GM18519 (cell line): ENCODE measurements at regions not wholly inside any gene's neighbourhood (a gene's known extent, or its start where the extent isn't known, plus 50 kb on each side); places are given as distances from the start of the nearest gene placed in this dataset.

Experiments
- ATAC-seq: cut with Tn5 transposase; IDR thresholded peaks from one replicate; pipeline ENCODE4 v1.9.1; 2021; ENCODE audit warnings: mild to moderate bottlenecking, moderate library complexity; ENCODE audit not compliant: unreplicated experiment, low FRiP score

- no peak for ATAC-seq
Measured at GRCh38 chr4:17128268-17128667, 229.8 kb upstream of the LDB2 start.

GRCh38 chr4:17126321-17126966 is 228.0 kb upstream of the LDB2 start:
- no peak for ATAC-seq

GRCh38 chr4:17124767-17125166 is 226.3 kb upstream of the LDB2 start:
- ATAC-seq: no peak

GRCh38 chr4:17120761-17121160 is 222.3 kb upstream of the LDB2 start:
- ATAC-seq: no peak

DNA sequence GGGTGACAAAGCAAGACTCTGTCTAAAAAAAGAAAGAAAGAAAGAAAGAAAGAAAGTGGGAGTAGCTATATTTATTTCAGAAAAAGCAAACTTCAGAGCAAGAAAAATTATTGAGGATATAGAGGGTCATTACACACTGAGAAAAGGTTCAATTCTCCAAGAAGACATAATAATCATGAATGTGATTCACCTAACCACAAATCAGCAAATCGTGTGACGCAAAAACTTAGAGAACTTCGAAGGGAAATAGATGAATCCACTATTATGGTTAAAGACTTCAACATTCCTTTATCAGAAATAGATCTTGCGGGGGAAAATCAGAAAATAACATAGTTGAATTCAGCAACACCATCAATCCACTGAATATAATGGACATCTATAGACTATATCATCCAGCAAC is 219.3 kb upstream of the LDB2 start:
- no peak for ATAC-seq

DNA sequence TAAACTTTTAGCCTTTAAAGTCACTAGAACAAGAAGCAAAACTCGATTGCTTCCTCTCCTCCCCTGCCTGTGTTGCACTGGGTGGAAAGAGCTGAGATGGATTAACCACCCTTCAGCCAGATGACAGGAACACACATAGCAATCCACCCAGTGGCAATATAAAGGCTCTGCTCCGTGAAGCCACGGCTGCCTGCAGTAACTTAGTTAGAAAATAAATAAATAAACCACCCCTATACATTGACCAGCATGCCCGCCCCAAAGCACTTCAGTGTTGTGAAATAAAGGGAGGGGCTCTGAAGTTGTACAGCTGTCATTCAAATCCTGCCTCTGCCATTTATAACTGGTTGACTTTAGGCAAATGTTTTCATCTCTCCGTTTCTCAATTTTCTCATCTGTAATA is 217.1 kb upstream of the LDB2 start:
- no peak for ATAC-seq

- no peak for ATAC-seq
Measured at GRCh38 chr4:17112292-17112659, 213.8 kb upstream of the LDB2 start.

DNA sequence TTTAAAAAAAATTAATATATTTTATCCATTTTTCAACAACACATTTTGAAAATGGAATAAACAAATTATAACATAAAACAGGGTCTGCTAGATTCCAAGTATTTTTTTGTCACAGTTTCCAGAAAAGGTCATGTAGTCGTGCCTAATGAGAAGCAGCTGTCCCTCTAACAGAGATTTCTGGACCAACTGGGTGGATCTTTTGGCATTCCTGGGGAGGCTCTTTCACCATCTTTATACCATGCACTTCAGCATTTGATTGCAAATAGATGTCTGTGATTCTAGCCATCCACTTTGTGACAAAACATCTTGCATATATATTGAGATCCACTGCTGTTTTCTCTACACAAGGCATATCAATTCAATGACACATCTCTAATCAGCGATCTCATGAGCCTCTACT is 210.7 kb upstream of the LDB2 start:
- ATAC-seq: no peak

- ATAC-seq: no peak
Measured at GRCh38 chr4:17103231-17103630, 204.8 kb upstream of the LDB2 start.

DNA sequence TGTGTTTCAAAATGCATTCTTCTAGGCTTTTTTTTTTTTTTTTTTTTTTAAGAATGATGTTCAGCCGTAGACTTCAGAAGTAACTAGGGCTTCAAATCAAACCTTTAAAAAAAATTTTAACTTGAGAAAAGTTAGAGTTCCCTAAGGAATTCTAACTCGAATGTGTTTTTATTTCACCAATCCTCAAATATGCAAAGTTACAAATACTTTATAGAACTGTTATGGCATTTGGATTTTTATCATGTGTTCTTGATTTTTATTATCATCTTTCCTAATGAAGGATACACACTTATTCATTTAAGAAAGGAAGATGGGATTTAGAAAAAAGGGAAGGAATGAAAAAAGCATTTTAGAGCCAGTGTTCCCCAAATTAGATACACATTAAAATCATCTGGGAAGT is 200.6 kb upstream of the LDB2 start:
- no peak for ATAC-seq

DNA sequence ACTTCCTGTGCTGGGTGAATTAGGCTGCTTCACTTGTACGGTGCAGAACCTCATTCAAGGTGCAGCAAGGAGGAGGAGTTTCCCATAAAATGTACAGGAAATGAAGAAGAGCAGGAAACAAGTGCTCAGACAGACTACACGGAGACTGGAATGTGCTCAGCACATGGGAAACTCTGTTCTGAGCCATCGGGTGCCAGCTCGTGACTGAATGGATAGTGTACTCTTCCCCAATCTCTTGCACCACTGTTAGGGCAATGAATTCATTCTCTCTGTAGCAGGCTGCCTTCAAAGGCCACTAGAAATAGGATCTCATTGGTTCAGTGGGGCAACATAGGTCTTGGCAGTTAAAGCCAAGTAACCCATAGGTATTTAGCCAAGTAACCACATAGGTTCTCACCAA is 200.0 kb upstream of the LDB2 start:
- ATAC-seq: no peak

DNA sequence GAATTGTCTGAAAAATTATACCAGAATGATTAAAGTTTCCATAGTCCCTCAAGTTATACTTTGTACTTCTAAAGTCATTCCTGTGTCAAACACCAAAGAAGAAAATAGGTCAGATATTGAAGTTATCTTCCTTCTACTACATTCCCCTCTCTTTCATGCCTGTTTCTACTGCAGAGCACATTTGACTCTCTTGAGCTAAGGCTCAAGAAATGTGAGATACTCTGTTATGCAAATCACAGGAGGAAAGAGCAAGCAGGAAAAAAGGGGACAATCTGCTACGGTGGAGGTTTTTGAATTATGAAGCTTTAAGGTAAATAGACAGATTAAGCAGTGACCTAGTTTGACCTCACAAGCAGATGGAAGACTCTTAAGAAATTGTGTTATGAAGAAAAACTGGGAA is 198.9 kb upstream of the LDB2 start:
- ATAC-seq: no peak

- ATAC-seq: no peak
Measured at GRCh38 chr4:17096692-17097091, 198.2 kb upstream of the LDB2 start.

- ATAC-seq: no peak
Measured at GRCh38 chr4:17095771-17096170, 197.3 kb upstream of the LDB2 start.

- ATAC-seq: no peak
Measured at GRCh38 chr4:17094876-17095210, 196.4 kb upstream of the LDB2 start.

DNA sequence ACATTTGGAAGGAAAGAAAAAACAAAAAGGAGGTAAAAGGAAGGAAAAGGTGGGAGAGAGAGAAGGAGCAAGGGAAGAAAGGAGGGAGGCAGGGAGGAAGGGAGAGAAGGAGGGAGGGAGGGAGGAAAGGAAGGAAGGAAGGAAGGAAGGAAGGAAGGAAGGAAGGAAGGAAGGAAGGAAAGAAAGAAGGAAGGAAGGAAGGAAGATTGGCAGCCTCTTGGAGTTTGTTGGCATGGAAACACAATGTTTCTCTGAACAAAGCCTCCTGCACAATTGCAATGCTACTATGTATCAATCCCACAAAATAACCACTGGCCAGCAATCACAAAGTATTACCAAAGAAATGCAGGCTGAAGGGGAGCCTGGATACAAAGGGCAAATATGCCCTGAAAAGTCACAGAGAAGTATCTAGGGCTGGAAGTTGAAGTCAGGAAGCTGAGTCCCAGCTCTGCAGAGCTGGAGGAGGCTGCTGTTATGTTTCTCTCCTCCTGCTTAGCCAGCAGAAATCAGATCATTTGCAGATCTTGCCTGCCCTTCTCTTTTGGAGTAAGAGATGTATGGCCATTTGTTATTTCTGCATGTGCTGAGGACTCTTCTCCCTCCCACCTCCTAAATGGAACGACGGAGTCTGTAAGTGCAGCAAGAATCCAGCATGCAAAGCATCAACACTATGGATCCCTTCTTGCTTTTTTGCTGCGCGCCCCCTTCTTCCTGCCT is 195.9 kb upstream of the LDB2 start:
- no peak for ATAC-seq

GRCh38 chr4:17093481-17093880 is 195.0 kb upstream of the LDB2 start:
- no peak for ATAC-seq

DNA sequence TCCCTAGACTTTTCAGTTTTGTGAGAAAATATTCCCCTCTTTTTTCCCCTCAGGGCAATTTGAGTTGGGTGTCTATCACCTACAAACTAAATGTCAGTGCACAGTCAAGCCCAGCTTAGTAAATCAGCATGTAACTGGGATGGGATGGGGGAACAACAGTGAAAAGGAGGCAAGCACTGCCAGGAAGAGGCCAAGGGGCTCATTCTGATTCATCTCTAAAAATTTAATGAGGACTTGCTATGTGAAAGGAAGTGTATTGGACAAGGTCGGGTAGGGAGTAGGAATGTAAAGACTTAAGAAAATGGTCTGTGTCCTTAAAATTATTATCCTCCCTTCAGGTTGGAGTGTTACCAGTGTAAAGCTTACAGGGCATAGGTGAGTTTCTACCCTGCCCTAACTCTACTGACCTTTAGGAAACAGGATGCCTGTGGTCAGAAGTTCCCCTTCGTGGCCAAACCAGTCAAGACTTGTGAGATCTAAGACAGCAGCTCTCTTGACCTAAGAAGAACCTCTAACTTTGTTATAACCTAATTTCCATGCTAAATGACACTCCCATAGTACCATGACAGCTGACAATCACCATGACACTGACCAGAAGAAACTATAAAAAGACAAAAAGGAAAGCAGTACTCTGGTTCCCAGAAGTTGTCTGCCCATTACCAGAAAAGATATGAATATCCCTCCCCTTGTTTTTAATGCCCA is 194.4 kb upstream of the LDB2 start:
- peak; percentile 64 for ATAC-seq

DNA sequence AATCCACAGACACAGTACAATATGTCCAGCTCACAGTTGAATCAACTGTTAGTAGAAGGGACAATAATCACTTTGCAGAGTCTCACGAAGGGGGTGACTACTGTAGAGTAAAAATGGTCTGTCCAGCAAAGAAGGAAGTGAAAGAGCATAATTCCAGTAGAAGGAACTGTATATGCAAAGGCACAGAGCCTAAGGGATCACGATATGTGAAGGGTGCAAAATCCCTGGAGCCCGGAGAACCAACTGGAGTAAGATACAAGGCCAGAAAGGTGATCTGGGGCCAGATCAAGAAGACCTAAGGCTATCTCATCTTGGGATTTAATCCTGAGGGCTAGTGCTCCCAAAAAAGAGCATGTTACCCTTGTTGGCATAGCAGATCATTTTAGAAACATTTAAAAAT is 192.7 kb upstream of the LDB2 start:
- ATAC-seq: no peak

GRCh38 chr4:17090063-17090462 is 191.6 kb upstream of the LDB2 start:
- ATAC-seq: no peak

GRCh38 chr4:17085416-17085815 is 187.0 kb upstream of the LDB2 start:
- no peak for ATAC-seq

GRCh38 chr4:17082186-17082585 is 183.7 kb upstream of the LDB2 start:
- no peak for ATAC-seq
